NCI-H345 treated with DMSO at 0.1 percent for 48 hours (cell line): ENCODE measurements at regions not wholly inside any gene's neighbourhood (a gene's known extent, or its start where the extent isn't known, plus 50 kb on each side); places are given as distances from the start of the nearest gene placed in this dataset.

Experiments
- DNase-seq: peaks from one replicate; lab custom pipeline; 2025; ENCODE audit not compliant: unreplicated experiment; lab: John Stamatoyannopoulos, UW

- DNase-seq, result no peak
These were observed 153.5 kb downstream of the RBFOX3 start for GRCh38 chr17:79457376-79457775.

GRCh38 chr17:79455636-79456035 lies 155.2 kb downstream of the RBFOX3 start:
- no peak for DNase-seq

DNA sequence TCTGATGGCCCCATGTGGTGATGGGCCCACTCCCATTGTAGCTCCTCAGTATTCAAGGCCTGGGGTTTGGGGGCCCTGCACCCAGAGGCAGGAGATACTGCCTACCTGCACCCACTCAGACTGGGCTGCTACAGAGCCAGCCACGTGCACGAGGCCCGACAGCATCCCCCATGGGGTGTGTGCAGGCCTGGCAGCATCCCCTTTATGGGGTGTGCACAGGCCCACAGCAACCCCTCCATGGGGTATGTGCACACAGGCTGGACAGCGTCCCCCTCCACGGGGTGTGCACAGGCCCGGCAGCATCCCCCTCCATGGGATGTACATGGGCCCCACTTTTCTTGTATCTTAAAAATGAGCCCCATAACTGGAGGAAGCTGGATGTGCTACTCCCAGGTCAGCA lies 156.0 kb downstream of the RBFOX3 start:
- DNase-seq, result no peak

DNA sequence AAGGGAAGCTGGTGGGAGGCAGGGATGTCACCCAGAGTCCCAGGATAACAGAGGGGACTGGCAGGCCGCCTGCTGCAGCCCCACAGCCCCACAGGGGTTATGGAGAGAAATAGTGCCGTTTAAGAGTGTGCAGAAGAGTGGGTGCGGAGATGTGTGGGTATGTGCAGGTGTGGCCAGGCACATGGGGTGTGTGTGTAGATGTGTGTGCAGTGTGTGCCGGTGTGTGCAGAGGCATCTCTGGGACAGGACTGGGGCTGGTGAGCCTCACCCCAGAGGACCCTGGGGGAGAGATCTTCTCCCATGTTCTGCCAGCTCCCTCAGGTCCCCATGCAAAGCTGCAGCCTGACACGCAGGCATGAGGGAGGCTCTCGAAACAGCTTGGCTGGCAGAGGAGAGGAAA lies 157.4 kb downstream of the RBFOX3 start:
- DNase-seq, result no peak

GRCh38 chr17:79452706-79453105 lies 158.1 kb downstream of the RBFOX3 start:
- DNase-seq, result no peak

GRCh38 chr17:79451167-79451566 lies 159.7 kb downstream of the RBFOX3 start:
- DNase-seq, result no peak

GRCh38 chr17:79446399-79447009 lies 164.3 kb downstream of the RBFOX3 start:
- DNase-seq, result no peak

DNA sequence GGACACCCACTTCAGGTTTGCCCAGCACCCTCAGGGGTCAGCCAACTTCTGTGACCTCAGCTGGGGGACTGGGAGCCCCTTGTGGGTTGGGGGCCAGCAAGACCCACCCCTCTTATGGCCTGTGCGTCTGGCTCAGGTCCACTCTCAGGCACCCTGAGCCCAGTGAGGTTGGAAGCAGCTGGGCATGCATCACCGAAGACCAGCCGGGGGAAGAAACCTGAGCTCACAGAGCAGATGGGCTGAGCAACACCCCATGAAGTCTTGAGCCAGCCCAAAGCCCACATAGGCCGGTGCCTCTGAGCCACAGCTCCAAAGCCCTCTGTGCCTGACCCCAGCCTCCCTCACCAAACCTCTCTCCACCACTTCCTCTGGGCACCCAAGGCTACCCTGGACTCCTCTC lies 166.7 kb downstream of the RBFOX3 start:
- no peak for DNase-seq

GRCh38 chr17:79443026-79443425 lies 167.8 kb downstream of the RBFOX3 start:
- DNase-seq, result no peak

GRCh38 chr17:79441356-79442160 lies 169.3 kb downstream of the RBFOX3 start:
- DNase-seq, result no peak

DNA sequence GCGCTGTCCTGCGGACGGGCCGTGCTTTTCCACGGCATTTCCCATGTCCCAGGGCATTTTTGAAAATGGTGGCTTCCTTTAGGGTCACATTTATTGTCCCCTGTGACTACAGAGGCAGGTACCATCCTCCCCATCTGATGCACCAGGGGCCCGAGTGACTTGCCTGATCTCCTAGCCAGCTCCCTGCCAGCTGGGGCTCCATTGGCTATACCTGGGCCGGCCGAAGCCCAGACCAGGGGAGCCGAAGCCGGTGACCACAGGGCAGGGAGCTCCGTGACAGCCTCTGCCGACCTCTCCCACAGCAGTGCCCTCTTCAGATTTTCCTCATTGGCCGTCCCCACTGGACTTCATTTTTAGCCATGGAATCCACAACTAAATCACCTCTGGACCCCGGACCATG lies 170.6 kb downstream of the RBFOX3 start:
- no peak for DNase-seq

- DNase-seq, result no peak
These were observed 171.4 kb downstream of the RBFOX3 start for GRCh38 chr17:79439493-79439892.

GRCh38 chr17:79438546-79439334 lies 172.1 kb downstream of the RBFOX3 start:
- no peak for DNase-seq

DNA sequence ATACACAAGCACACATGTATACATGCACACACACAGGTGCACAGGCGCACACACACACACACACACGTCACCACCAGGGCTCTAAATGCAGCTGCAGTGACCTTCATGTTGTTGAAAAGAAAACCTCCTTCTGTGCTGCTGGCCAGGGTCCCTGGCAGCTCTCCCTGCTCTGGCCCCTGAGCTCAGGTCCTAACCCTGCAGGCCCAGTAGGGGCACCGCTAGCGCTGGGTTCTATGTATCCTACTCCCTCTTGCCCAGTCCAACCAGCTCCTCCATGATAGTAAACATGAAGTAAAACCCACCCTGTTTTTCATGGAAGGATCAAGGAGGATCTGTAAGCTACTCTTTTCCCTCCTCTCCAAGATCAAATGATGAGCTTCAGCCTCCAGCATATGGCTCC lies 172.8 kb downstream of the RBFOX3 start:
- DNase-seq, result no peak

DNA sequence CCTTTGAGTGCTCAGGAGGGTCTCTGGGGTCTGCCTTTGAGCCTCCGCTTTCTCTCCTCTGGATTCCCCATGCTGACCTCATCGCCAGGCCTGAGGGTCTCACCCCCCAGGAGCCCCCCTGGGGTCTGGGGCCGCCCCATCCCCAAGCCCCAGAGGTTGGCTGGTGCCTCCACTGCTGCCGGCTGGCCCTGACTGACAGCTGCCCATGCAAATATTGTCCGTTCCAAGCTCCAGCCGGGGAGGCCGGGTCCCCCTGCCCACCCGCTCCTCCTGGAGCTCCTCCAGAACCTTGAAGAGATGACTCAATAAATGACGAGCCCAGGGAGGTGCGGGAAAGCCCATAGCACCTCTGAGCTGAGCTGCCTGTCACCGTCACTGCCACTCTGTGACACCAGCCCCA lies 173.8 kb downstream of the RBFOX3 start:
- no peak for DNase-seq

GRCh38 chr17:79435962-79436361 lies 174.9 kb downstream of the RBFOX3 start:
- DNase-seq, result no peak

- no peak for DNase-seq
These were observed 175.6 kb downstream of the RBFOX3 start for GRCh38 chr17:79435296-79435695.

GRCh38 chr17:79434215-79434614 lies 176.6 kb downstream of the RBFOX3 start:
- no peak for DNase-seq

DNA sequence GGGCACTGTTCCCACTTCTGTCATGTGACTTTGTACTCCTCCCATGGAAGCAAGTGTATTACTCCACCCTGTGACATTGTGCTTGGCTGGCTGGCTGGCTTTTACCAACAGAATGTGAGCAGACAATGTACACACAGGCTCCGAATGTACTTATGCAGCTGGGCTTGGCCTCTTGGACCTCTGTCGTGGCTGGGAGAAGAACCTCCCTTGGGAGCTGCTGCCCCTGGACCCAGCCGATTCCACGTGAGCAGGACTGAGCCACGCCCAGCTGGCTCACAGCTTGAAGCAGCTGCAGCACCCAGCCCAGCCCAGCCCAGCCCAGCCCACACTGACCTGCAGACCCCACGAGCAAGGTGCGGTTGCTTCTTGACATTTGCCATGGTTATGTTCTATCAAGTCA lies 177.5 kb downstream of the RBFOX3 start:
- DNase-seq, result no peak

DNA sequence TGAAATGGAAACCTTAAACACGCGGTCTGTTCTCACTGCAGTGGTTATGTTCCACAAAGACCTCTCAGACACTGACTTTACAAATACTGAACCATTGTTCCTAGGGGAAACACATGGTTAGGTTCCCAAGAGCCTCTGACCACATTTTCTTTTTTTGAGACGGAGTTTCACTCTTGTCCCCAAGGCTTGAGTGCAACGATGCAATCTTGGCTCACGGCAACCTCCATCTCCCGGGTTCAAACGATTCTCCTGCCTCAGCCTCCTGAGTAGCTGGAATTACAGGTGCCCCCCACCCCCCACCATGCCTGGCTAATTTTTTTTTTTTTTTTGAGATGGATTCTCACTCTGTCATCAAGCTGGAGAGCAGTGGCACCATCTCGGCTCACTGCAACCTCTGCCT lies 179.7 kb downstream of the RBFOX3 start:
- no peak for DNase-seq

DNA sequence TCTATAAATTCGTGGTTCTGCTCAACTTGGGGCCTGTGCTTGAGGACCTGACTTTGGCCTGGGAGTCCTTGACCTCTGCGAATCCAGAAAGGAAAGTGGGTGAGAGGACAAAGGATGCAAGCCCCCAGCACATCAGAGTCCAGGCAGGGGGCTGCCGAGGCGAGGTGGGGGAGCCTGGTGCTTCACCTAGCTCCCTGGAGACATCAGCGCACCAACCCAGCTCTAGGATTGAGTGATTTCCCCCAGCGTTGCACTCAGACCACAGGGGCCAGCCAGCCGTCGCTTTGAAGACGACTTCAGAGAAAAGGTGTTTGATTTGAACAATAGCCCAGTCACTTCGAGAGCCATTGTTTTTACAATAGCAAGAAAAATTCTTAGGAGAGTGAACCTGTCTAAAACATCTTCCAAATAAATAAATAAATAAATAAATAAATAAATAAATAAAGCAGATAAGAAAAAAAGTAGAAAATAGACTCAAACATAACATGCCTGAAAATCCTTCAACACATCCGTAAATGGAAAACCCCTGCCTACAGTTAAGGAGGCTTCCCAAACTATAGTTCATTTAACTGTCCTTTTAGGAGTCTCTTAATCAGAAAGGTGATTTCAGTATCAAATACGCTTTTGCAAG lies 180.9 kb downstream of the RBFOX3 start:
- no peak for DNase-seq

- no peak for DNase-seq
These were observed 181.9 kb downstream of the RBFOX3 start for GRCh38 chr17:79428988-79429387.
